NCI-H1092 treated with DMSO at 0.1 percent for 48 hours (cell line): ENCODE measurements at regions not wholly inside any gene's neighbourhood (a gene's known extent, or its start where the extent isn't known, plus 50 kb on each side); places are given as distances from the start of the nearest gene placed in this dataset.
"Not testable (repeated sequence)": the region's sequence is repeated elsewhere in the genome, so short reads cannot be mapped to it uniquely, and the experiment has no call there.

Experiments
- DNase-seq: peaks from one replicate; lab custom pipeline; 2025; lab: John Stamatoyannopoulos, UW

DNA sequence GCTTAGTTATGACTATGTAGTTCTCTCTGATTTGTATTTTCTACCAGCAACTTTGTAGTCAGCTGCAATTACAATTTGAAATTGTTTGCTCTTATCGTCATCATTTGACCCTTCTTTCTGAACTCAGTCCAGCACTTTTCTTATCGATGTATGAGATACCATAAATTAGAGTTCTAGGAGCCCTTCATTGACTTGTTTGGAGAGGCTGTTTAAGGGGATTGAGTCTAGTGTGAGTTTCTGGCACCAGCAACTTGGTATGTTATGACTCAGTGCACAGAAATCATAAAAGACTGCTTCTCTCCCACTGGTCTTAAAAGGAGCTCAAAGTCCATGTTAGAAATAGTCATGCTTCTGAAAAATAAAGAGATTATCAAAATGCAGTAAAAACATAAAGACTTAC is 190.3 kb downstream of the TENT5A start:
- no peak for DNase-seq

GRCh38 chr6:81561731-81562130 is 190.8 kb downstream of the TENT5A start:
- DNase-seq: no peak

DNA sequence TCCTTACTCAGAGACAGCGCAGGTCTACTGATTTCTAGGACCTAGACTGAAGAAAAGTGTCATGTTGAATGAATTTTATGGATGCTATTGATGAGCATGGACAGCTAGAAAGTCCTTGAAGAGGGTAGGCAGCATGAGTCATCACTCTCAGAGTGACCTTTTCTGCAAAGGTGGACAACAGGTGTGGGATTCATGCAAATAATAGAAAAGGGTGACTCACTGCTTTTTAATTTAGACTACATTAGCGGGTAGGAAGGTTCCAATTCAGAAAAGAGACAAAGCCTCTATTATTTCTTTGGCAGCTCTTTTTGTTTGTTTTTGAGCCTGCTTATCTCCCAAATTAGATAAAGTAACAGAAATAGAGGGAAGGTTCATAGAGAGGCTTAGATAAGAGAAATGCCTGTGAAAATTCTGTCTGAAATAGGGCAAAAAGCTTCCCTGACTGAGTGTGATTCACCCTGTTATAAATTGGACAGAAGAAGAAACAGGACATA is 191.4 kb downstream of the TENT5A start:
- no peak for DNase-seq

GRCh38 chr6:81557811-81558210 is 194.7 kb downstream of the TENT5A start:
- DNase-seq: no peak

DNA sequence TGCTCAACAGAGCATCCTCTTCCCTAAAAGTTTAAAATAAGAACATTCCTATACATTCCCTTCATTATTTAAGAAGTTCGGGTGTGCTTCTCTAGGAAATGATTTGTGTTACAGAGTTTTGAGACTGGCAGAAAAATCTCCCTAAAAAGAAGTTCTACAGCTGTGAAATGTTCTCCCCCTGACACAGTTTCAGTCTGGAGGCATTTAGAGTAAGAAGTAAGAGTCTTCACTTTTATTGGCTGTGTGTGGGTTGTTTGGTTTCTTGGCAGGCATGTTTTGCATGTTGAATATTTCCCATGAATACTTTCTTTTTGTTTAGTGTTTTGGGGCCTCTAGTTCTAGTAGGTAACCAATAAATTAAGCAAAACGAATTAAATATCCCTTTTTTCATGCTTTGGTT is 195.9 kb downstream of the TENT5A start:
- DNase-seq: no peak

GRCh38 chr6:81553216-81553615 is 199.3 kb downstream of the TENT5A start:
- no peak for DNase-seq

DNA sequence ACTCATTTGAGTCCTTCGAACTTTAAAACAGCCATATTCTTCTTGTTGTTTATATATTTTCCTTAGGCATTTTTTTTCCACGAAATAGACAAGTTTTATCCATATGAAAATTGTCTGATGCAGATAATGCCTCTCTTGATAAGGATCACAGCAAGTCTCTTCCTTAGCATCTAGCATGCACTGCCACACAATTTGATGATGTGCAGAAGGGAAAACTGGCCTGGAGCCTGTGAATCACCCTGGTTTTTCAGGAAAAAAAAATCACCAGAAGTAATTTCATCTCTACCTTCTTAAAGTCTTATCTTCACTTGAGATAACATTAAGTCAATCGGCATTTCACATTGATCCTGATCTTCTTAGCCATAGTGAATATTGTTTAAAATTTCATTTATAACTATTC is 199.8 kb downstream of the TENT5A start:
- DNase-seq: no peak

- no peak for DNase-seq
Observed at GRCh38 chr6:81547149-81547548, 205.3 kb downstream of the TENT5A start.

DNA sequence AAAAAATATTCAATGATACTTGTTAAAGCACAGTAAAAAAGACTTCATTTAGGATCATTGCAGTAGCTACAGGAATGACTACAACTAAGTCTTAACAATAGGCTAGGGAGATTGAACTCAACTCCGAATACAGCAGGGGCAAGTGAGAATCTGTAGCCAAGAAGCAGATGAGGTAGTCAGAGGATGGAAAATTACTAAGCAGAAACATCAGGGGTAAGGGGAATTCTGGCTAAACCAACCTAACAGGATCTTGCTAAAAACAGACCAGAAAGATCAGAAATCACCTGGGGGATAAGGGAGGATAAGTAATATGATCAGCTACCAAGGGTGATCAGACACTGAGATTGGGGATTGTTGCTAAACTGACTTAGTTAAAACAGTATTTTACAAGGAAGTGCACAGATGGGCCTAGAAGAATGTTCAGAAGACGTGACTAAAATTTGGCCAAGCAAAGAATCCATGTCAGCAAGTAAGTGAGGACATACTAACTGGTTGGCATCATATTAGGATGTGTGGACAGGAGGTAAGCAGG is 217.5 kb downstream of the TENT5A start:
- no peak for DNase-seq

- no peak for DNase-seq
Observed at GRCh38 chr6:81531869-81532561, 220.5 kb downstream of the TENT5A start.

DNA sequence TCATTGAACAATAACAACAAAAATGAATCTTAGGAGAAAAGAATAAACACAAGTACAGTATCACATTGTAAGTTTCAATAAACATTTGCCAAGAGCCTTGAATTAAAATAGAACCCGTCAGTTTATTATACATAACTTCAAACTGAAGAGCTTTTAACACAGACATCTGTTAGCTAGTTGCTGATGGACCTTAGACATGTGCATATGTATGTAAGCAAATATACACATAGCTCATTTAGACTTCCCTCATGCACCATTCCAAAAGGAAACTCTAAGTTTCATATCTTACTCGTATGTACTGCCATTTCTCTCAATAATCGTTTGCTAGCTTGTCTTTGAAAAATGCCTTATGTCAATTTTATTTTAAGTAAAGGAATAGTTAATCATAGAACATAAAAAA is 235.0 kb downstream of the TENT5A start:
- DNase-seq: no peak

GRCh38 chr6:81515562-81516453 is 236.7 kb downstream of the TENT5A start:
- no peak for DNase-seq

GRCh38 chr6:81514195-81514594 is 238.3 kb downstream of the TENT5A start:
- not testable (repeated sequence) for DNase-seq

- DNase-seq: no peak
Observed at GRCh38 chr6:81511423-81511822, 241.1 kb downstream of the TENT5A start.

DNA sequence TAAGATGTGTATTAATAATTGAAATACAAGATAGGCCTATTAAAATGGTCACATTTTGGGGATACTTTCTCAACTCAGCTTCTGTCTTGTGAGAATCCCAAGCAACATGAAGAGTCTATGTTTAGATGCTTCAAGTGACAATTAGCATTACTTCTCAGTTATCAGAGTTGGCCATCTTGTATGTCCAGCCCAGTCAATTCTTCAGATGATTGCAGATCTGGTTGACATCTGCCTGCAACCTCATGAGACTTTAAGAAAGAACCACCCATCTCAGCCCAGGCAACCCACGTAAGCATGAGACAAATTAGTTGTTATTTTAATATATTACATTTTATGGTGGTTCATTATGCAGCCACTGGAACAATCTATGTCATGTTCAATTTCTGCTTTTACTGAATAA is 256.5 kb downstream of the TENT5A start:
- DNase-seq: no peak

DNA sequence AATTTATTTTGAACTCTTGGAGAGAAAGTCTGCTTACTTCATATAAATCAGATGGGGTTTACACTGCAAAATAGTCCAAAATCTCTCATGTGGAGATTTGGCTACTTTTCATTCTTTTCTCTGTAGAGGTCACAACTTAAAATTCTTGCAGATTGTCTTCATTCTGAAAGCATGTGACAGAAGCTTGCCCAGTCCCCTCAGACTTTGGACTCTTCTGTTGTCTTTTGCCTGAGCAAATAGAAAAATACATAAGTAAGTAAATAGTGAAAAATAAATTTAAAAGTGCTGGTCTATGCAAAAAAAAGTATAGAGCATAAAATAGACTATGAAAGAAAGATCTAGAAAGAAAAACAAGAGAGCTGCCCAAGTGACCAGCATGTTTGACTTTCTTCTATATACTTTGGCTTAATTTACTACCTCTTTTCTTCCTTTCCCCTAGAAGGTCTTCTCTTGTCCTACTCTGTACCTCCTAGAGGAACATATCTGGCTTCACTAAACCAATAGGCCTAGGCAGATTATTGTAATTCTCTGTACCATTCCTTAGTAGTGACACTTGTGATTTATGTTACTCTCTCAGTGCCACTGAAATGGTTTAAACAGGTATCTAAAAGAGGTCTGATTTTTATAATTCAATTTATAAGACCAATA is 260.9 kb downstream of the TENT5A start:
- DNase-seq: no peak

DNA sequence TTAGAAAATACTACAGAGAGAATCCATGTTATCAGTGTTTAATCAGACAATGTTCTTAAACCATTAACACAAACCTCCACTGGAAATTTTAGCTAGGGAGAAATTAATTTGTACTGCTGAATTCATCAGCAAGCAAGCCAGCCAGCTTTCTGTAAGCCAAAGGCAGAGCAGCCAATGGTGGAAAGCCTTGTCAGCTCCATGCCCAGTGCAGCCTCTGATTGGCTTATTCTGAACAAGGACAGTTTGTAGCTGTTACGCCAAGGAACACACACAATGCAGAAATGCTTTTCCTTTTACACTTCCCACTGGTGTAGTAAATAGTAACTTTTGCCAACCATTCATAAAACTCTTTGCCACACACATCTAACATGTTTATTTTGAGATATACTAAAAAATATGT is 265.0 kb downstream of the TENT5A start:
- DNase-seq: no peak

DNA sequence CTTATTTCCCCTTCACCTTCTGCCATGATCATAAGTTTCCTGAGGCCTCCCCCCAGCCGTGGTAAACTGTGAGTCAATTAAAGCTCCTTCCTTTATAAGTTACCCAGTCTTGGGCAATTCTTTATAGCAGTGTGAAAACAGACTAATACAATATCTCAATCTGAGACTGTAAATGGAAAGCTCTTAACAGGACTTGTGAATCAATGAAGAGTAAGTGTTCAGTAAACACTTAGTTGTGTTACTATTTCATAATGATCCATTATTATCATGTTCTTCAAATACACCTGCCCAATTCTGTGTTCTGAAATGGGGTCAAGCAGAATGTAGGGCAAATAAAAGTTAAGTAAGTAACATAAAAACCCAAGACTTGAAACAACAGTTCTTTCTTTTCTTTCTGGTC is 266.2 kb downstream of the TENT5A start:
- DNase-seq: no peak

- no peak for DNase-seq
Observed at GRCh38 chr6:81485395-81485794, 267.1 kb downstream of the TENT5A start.

DNA sequence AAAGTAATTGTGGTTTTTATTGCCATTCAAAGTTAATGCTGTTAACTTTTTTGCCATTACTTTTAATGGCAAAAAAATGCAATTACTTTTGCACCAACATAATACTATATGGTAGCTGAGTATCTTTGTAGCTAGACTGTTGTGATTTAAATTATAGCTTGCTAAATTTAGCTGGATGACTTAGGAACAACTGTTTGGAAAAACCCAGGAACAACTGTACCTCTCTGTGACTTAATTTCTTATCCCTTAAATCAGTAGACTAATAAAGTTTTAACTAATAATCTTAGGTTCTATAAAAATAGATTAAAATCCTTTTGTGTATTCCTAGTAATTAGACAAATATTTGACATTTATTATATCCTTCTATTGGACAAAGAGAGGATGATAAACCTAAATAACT is 268.2 kb downstream of the TENT5A start:
- DNase-seq: no peak

GRCh38 chr6:81480139-81480538 is 272.3 kb downstream of the TENT5A start:
- no peak for DNase-seq

DNA sequence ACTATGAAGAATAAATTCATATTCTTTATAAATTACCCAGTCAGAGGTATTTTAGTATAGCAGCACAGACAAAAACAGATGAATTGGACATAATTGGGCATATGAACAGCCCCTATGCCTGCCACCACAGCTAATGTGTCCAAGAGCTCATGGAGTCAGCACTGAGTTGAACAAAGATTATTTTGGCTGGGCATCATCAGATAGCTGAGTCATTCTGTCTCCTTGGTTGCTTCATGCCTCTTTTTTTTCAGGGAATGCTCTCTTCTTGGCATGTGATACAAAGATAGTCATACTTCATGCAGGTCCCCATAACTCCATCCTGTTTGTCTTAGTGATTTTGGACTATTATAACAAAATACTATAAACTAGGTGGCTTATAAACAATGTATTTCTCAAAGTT is 275.6 kb downstream of the TENT5A start:
- no peak for DNase-seq

- DNase-seq: no peak
Observed at GRCh38 chr6:81475646-81476045, 276.8 kb downstream of the TENT5A start.
